A673 (cell line): ENCODE measurements at regions not wholly inside any gene's neighbourhood (a gene's known extent, or its start where the extent isn't known, plus 50 kb on each side); places are given as distances from the start of the nearest gene placed in this dataset.

Experiments used
- BruUV-seq: library from RNA; stranded (reverse); fragments of 400-500 nt; replicated peaks from 2 replicates; lab custom pipeline; 2021; lab: Mats Ljungman, UMichigan
- CTCF ChIA-PET: fragments of 300-600 bp; sonication (Branson Sonifier 250); formaldehyde crosslinking; loops from one replicate; lab custom pipeline; 2022; ENCODE audit warnings: antibody characterized with exemption; lab: Charles Lee
- POLR2A ChIA-PET: fragments of 300-600 bp; sonication (Branson Sonifier 250); formaldehyde crosslinking; loops from one replicate; lab custom pipeline; 2022; ENCODE audit warnings: antibody characterized with exemption; ENCODE audit not compliant: low non-redundant PET; lab: Charles Lee
- DNase-seq: peaks from one replicate; pipeline ENCODE4 v3.0.0-alpha.2; 2015; ENCODE audit warnings: low spot score
- H3K27ac ChIP-seq: fragments of 200-600 bp; sonication (generic); 2 replicates; pipeline ENCODE4 v1.5.1; 2016; ENCODE audit warnings: mixed run types, low read depth, mild to moderate bottlenecking, mixed read lengths, antibody characterized with exemption, low read length; ENCODE audit not compliant: poor library complexity, severe bottlenecking
- H3K27me3 ChIP-seq: fragments of 200-600 bp; sonication (generic); replicated peaks from 2 replicates; pipeline ENCODE4 v1.6.1; 2017; ENCODE audit warnings: mixed run types, low read depth, mild to moderate bottlenecking, mixed read lengths, antibody characterized with exemption, low read length; ENCODE audit not compliant: insufficient read depth, poor library complexity
- H3K36me3 ChIP-seq: fragments of 200-600 bp; sonication (generic); 2 replicates; pipeline ENCODE4 v1.6.1; 2016; ENCODE audit warnings: mixed run types, mild to moderate bottlenecking, mixed read lengths, antibody characterized with exemption, low read length; ENCODE audit not compliant: insufficient read depth, poor library complexity, severe bottlenecking
- H3K4me1 ChIP-seq: fragments of 200-600 bp; sonication (generic); 2 replicates; pipeline ENCODE4 v1.6.1; 2017; ENCODE audit warnings: mixed run types, mild to moderate bottlenecking, mixed read lengths, antibody characterized with exemption, low read length; ENCODE audit not compliant: insufficient read depth, poor library complexity, severe bottlenecking
- H3K4me3 ChIP-seq: fragments of 200-600 bp; sonication (generic); 2 replicates; pipeline ENCODE4 v1.5.1; 2016; ENCODE audit warnings: low read depth, mixed run types, mild to moderate bottlenecking, mixed read lengths, low read length; ENCODE audit not compliant: poor library complexity, severe bottlenecking
- H3K9me3 ChIP-seq: fragments of 200-600 bp; sonication (generic); 2 replicates; pipeline ENCODE4 v1.6.1; 2016; ENCODE audit warnings: mixed run types, low read depth, mild to moderate bottlenecking, mixed read lengths, antibody characterized with exemption, low read length; ENCODE audit not compliant: poor library complexity, severe bottlenecking
- EZH2 ChIP-seq: fragments of 200-600 bp; sonication (generic); IDR thresholded peaks from 2 replicates; pipeline ENCODE4 v1.6.1; 2017; ENCODE audit warnings: borderline replicate concordance, low read depth, mild to moderate bottlenecking, mixed read lengths, antibody characterized with exemption, low read length; ENCODE audit not compliant: poor library complexity, severe bottlenecking
- intact Hi-C: fragments of 100-400 bp; cut with micrococcal nuclease; formaldehyde crosslinking; loops from one replicate; pipeline ENCODE4 v1.10.0; 2022; ENCODE audit not compliant: unreplicated experiment
- TF ChIP-seq, protein P1 (sequence below): fragments of 300-800, 200-600 bp; sonication (generic); conservative IDR thresholded peaks from 2 replicates; pipeline ENCODE4 v1.5.1; 2017; ENCODE audit warnings: low read depth, mild to moderate bottlenecking, antibody characterized with exemption, low read length, moderate library complexity, mixed read lengths

DNA sequence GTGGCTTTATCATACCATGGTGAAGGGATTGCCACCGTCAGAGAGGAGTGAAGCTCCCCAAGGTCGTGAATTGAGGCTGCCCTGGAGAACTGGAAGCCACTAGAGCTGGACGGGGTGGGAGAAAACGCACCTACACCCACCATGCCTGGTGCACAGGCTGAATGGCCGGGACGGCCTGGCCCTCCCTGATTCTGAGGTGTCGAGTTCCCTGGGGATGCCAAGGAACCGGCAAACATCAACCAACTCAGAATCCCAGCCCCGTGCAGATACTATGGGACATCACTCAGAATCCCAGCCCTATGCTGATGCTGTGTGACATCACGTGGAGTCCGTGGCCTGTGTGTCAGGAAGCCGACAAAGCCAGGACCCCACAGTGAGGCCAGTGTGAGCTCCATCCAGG, 650.0 kb downstream of the BRD1 start:
- intact Hi-C loops: no loop called here
- no peak overlapping the region for H3K27ac ChIP-seq
- ChIA-PET POLR2A (no interaction called here), CTCF (no interaction called here)
- no peak for DNase-seq
- H3K36me3 ChIP-seq: no peaks in the 10 kb centered on the region
- BruUV-seq: no TSS peak
- H3K27me3 ChIP-seq: no peaks in the 10 kb centered on the region
- TF ChIP-seq, protein P1, sequence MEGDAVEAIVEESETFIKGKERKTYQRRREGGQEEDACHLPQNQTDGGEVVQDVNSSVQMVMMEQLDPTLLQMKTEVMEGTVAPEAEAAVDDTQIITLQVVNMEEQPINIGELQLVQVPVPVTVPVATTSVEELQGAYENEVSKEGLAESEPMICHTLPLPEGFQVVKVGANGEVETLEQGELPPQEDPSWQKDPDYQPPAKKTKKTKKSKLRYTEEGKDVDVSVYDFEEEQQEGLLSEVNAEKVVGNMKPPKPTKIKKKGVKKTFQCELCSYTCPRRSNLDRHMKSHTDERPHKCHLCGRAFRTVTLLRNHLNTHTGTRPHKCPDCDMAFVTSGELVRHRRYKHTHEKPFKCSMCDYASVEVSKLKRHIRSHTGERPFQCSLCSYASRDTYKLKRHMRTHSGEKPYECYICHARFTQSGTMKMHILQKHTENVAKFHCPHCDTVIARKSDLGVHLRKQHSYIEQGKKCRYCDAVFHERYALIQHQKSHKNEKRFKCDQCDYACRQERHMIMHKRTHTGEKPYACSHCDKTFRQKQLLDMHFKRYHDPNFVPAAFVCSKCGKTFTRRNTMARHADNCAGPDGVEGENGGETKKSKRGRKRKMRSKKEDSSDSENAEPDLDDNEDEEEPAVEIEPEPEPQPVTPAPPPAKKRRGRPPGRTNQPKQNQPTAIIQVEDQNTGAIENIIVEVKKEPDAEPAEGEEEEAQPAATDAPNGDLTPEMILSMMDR: no peak
- TF ChIP-seq EZH2: no peak
- no peak overlapping the region for H3K4me3 ChIP-seq
- H3K9me3 ChIP-seq: no peaks in the 10 kb centered on the region
- H3K4me1 ChIP-seq: peaks cover 3% of the 10 kb centered on the region

DNA sequence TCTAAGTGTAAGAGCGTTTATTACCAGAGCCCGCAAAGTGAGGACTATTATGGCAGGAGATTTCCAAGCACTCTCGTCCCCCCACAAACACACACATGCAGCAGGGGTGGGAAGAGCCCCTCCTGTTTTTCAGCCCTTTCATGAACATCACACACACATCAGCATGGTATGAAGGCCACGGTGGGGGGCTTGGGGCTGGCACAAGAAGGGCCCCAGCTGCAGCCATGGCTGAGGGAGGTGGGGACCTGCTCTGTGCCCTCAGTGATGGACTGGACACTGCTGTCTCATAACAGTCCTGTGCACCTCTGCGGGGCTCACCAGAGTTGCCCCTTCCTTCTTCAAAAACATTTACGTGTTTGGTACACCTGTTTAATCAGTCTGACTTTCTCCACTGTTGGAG, 650.7 kb downstream of the BRD1 start:
- DNase-seq: no peak

DNA sequence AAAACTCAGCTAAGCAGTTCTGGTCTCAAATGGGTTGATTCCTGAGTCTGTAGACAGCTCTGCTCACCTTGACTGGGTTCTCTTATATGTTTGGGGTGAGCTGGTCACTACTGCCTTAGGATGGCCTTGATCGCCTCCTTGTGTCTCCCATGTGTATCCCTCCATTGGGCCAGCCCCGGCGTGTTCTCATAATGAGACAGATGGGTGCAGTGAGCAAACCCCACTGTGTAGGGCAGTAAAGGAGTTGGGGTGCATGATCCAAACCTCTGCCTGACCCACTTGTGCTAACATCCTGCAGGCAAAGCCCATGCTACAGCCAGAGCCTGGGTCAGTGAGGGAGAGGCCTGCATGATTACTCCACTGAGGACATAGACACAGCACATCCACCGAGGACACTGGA, 657.6 kb downstream of the BRD1 start:
- CTCF ChIA-PET: no interaction called here
- intact Hi-C loops: no loop called here
- no TSS peak for BruUV-seq

More for the DNA sequence above, 650.7 kb downstream of the BRD1 start:
- Histone ChIP-seq H3K27me3 (no peaks in the 10 kb centered on the region), H3K27ac (no peak overlapping the region), H3K4me3 (no peak overlapping the region), H3K36me3 (no peaks in the 10 kb centered on the region), H3K4me1 (peaks cover 3% of the 10 kb centered on the region), H3K9me3 (no peaks in the 10 kb centered on the region)
- intact Hi-C loops: no loop called here
- ChIA-PET CTCF (no interaction called here), POLR2A (no interaction called here)
- TF ChIP-seq EZH2: no peak
- TF ChIP-seq, protein P1: no peak
- no TSS peak for BruUV-seq

More for the DNA sequence above, 657.6 kb downstream of the BRD1 start:
- H3K9me3 ChIP-seq: no peaks in the 10 kb centered on the region
- H3K36me3 ChIP-seq: no peaks in the 10 kb centered on the region
- no peak overlapping the region for H3K4me3 ChIP-seq
- H3K4me1 ChIP-seq: peaks cover 3% of the 10 kb centered on the region
- H3K27ac ChIP-seq: no peak overlapping the region
- no peak for DNase-seq
- POLR2A ChIA-PET: no interaction called here
- no peak for TF ChIP-seq EZH2
- TF ChIP-seq, protein P1: no peak
- no peaks in the 10 kb centered on the region for H3K27me3 ChIP-seq
